SIG-M5 (cell line): ENCODE measurements at regions not wholly inside any gene's neighbourhood (a gene's known extent, or its start where the extent isn't known, plus 50 kb on each side); places are given as distances from the start of the nearest gene placed in this dataset.

Experiments
- DNase-seq: peaks from one replicate; lab custom pipeline; 2025; lab: John Stamatoyannopoulos, UW

DNA sequence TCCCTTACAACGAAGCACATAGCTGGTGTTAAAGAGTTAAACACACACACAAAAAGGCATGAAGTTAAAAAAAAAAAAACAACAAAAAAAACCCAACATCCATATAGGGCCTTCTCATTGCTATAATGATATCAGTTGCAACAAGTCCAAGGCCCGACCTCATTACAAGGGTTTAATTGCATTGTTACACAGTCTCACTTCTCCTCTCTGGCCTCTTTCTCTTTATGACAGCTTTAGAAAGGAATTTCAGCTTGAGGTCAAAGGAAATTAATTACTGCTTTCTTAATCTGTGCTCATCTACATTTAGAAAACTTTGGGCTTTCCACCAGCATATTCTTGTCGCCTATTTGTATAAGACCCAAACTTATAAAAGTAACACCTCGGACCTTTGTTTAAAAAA is 342.1 kb downstream of the NR2F2 start:
- no peak for DNase-seq

DNA sequence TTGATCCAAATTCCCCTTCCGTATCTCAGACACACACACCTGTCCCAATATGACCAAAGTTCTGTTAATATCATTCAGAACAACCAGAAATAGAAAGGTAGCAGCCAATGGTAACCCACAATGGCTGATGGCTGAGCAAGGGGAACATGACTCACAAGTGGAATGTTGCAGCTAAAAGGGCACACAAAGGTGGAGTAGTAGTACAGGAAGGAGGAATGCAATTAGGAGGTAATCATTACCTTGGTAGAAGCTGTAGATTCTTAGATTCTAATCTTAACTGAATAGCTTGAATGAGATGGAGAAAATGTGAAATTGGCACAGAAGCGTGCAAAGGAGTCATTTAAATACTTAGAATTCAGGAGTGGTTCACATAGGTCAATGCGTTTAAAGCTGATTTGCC is 347.9 kb downstream of the NR2F2 start:
- DNase-seq, result no peak

DNA sequence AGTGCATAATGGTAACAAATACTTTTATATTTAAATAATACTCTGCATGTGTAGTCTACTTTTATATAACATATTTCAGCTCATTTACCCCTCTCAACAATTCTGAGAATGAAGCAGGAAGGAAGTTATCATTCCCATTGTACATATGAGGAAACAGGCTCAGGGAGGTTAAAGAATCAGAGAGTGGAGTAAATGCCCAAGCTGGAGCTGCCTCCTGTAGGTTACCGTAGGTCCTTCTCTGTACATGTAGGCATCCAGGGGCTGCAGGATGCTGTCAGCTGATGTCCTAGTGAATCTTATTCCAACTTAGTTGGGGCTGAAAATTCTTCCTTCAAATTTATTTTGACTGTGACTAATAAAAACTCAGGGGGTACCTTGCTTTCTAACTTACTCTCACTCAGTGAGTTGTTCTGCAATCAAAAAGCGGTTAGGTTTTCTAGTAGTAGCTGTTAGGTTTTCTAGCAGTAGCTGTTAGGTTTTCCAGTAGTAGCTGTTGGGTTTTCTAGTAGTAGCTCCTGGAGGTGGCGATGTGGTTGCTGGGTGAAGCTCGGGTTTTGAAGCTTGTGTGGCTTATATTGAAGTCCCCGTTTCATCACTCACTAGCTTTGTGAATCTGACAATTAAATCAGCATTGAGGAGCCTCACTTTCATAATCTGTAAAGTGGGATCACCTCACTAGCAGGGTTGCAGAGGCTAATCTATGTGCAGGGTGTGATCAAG is 357.0 kb downstream of the NR2F2 start:
- no peak for DNase-seq

DNA sequence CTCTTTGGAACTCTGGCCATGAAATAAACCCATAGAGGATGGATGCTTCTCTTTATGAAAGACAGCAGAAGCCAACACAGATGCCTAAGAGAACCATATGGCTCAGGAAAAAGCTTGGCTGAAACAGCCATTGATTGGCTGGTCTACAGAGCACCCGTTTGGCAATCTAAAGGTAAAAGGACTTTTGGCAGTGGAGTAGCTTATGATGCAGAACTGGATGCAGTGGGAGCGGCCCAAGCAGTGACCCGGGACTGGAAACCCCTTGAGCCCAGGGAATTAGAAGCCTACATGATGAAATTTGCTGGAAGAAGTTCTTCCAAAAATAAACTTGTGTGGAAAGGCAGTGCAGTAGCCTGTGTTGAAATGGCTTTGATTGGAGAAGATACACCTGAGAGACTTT is 360.2 kb downstream of the NR2F2 start:
- no peak for DNase-seq

DNA sequence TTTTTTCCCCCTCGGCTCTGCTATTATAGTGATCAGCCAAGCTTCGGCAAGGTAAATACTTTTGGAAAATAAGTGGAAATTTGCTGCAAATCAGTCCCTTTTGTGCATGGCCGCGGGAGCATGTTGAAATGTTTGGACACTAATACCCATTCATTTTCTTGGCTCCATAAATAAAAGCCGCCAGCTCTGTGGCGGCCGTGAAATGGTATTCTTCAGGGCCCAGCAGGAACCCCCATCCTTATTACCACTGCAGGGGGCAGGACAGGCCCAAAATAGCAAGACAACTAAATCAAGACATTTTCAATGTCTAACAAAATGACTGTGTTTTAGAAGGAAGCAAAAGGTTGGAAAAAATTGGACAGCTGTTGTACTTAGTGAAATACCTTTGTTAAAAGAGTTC is 362.3 kb downstream of the NR2F2 start:
- DNase-seq, result no peak

DNA sequence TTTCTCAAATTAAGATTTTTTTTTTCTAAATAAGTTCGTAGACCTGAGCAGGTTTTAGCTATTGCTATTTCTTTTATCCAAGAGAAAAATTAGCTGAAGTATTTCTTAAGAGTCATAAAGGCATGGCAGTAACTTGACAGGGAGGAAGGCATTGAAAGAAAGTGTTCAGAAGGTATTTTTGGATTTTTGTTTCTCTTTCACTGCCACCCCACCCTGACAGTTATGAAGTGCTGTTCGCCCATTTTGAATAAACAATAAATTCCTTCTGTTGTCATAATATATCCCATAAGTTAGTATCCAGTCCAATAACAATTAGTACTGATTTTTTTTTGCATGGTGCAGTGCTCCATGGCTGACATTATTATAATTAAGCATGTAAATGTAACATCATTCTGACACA is 363.0 kb downstream of the NR2F2 start:
- no peak for DNase-seq

DNA sequence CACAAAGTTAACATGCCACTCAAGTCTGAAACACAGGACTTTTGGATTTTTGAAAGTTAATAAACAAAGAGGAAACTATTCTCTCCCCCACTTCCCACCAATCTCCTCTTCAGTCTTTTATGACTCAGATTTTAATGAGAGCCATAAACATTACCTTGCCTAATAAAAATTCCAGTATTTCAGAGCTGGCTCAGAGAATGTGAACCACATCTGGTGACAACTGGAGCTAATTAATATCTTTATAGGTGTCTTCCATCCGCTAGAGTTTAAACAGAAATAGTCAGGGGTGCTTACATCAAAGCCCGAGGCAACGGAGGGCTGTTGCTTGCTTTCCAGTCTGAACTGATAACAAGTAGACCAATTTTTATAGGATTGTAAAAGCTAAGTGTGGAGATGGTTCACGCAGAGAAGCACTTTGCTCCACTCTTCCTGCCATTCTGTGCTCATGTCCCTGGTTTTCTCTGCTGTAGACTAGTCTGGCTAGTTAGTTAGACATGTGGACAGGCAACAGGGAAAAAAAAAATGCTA is 363.6 kb downstream of the NR2F2 start:
- no peak for DNase-seq

DNA sequence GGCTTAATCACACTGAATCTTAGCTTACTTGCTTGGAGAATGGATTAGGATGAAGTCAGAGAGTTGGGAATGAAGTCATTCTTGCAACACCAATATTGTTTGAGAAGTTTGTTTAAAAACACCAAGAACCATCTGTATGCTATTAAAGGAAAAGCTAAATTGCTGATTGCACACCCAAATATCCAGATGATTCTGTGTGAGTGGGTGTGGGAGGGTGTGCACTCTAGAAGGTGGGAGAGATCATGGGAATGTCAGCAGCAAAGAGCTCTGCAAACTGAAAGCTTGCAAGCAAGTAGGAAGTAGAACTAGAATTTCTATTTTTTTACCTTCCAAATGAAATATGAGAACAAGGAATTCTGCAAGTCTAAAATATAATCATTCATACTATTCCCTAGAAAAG is 364.9 kb downstream of the NR2F2 start:
- DNase-seq, result no peak

DNA sequence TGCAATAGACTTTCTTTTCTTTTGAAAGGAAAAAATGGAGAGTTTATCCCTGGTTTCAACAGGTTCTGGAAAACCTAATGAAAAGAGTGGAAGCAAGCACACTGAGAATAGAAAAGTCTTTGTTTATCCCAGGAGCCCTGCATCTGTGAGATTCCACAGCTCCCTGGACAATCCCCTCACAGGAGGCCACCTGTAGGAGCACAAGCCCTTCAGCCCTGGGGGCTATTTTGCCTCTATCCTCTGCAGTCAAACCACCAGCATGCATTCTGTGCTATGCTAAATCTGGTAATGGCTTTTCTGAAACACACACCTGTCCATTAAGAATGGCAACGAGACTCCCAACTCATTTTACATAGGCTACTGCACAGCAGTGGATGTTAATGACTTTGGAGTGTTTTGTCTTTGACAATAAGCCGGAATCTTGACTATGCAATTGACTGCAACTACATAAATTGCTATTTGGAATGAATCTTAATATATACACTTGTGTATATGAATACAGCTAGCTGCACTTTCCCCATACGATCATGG is 369.4 kb downstream of the NR2F2 start:
- DNase-seq, result no peak

DNA sequence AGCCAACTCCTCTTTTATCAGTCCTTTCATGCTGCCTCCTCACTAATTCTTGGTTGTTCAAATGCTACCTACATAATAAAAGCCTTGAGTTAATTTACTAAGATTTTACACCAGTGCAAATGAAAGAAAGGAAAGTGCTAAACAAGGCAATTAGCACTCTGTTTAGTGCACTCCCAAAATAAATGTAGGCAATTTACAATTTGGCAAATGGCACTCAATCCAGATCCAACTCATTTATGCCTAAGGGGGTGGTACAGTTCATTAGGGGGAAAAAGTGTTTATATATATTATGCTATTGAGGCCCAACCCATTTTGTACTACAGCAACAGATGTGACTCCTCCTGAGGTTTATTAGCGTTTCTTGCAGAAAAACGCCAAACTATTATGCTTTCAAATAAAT is 370.1 kb downstream of the NR2F2 start:
- DNase-seq, result no peak

DNA sequence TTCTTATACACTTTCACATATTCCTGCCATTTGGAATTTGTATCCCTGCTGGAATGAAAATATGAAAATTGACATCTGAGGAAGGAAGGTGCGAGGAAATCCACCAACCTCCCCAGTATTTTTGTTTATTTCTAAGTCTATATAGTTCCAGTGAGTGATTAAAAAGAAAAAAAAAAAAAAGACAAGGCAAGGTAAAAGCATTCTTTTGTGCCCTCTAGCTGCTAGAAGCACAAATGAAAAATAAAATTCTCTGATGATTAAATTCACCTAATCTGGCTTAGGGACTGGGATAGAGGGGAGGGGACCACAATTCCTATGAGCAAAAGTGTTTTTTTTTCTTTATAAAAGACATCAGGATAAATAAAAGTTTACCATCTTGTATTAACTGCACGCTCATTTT is 370.9 kb downstream of the NR2F2 start:
- DNase-seq, result no peak

DNA sequence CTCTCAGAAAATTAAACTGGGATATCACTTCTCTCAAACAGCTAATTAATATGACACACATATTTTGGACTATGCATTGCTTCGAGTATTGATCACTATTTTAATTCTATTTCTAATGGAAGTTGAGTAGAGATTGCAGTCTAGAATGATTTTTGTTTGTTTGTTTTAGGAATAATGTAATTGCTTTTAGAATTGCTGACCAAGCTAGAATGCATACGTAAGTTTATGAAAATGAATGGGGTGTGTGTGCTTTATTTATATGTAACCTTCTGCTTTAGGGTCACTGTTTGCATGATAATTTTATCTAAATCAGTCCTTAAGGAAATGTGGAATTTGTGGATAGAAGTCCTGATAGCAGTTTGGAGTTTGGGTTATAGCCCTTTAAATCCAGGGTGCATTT is 371.4 kb downstream of the NR2F2 start:
- no peak for DNase-seq

DNA sequence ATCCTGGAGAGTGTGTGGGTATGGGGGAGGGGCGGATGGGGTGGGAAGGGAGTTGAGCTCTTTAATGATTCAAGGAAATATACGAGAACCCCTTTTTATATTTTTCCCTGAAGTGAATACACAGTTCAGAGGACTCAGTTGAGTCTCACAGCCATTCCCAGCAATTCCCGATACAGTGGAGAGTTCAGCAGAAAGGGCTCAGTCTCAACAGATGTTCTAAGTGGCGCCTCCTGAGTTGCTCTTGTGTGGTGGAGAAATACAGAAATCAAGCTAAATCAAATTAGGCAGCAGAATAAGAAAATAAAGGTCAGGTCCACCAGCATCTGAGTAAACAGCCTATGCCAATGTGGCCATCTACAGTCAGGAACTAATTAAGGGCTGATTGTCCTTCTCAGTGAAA is 372.1 kb downstream of the NR2F2 start:
- no peak for DNase-seq

DNA sequence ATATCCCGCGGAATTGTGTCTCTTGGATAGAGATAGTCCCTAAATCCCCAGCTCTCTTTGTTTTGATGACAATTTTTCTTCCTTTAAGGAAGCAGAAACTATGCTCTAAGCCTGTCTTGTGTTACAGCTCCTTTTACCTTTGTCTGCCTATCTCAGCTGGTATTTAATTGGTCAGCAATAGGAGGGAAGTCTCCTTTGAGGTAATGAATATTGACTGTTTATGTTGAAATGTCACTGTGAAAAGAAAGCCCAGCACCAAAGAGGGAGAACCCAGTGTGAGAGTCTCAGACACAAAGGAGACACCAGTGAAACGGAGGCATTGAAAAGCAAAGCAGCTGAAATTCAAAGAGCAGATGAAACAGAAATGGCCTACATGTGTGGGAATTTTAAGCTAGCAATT is 372.6 kb downstream of the NR2F2 start:
- no peak for DNase-seq

DNA sequence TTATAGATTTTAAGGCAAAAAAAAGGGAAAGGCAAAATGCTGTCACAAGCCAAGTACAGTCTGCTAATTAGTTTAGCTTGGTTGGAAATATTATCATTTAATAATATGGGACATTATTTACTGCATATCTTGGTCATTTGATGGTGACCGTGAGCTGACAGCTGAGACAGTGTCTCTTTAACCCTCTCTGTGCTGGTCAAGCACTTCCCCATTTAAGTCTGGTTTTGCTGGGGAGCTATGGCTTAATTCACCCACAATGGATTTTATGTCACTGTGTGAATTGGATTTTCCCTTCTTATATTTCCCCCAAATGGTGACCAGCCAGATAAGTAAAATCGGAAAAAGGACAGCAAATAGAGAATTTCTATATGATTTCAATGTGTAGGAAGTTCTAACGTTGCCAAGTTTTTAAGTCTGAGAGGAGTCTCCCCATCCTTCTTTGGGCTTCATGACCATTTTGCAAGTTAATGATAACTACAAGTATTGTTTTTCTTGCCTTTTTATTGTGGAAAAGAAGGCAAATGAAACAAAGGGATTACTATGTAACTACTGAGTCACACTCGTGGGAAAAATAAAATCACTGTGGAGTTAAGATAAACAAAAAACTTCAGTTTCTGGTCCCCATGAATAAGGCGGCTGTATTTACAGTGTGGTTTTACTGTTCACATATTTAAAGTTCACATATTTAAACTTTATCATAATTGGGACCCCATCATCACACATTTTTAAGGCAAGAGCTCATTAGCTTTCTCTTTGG is 373.5 kb downstream of the NR2F2 start:
- no peak for DNase-seq

DNA sequence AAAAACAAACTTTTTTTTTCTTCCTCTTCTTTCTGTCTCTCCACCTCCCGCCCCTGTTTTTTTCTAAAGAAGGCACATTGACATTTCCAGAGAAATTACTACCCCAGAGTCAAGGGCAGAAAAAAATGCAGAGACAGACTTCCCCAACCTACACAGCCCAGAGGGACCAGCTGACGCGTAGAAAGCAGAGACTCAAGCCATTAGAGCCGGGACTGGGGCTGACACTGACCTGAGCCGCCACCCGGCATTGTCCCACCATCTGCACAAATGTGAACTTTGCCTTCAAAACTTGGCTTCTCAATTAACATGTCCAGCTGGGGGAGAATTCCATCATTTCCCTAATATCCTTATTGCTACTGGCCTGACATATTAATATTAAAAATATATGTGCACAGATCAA is 385.6 kb downstream of the NR2F2 start:
- DNase-seq, result no peak

DNA sequence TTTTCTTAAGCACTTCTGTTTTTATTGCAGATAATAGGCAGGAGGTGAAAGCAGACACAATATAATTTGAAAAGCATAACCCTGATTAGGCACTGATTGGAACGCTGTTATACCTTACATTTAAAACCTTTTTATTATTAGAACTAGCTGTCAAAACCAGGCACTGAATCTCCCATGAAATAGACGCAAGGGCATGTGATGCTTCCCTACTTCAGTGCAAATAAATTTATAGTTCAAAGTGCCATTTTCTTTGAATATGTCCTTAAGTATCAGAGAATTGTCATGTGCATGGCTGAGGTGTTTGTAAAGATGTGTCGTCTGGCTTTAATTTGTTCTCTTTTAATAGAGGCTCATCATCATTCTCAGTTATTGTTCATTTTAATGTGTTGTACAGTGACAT is 386.0 kb downstream of the NR2F2 start:
- no peak for DNase-seq

DNA sequence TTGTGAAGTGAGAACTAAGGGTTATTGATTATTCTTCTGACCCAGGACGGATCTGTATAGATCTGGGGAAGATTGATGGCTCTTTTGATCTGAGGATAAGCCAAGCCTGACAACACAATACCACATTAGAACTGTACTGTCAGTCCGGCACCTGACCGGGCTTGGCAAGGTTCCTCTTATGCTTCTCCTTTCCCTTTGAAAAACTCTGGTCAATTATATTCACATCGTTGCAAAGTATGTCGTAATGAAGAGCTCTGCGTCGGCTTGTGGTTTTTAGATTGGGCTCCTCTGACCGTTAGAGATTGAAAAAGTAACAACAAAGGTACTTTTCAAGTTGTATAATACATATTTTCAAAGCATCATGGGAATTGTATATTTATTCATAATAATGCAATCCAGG is 389.8 kb downstream of the NR2F2 start:
- peak; percentile 34 for DNase-seq

DNA sequence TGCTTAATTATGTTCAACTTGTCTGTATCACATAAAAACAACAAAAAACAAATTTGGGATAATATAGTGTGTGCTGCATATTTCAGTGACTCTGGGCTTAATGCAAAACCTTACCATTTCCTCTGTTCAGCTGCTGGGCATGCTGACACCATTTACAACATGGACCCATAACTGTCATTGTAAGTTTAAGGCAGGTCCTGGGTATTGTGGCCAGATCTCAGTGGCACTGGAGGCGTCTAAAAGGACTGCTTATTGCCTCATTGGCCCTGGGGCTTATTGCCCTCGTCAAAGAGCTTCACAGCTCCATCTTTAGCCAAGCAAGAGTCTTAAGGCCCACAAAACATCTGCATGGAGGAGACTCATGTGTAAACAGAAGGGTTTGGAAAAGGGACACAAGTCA is 390.2 kb downstream of the NR2F2 start:
- no peak for DNase-seq

DNA sequence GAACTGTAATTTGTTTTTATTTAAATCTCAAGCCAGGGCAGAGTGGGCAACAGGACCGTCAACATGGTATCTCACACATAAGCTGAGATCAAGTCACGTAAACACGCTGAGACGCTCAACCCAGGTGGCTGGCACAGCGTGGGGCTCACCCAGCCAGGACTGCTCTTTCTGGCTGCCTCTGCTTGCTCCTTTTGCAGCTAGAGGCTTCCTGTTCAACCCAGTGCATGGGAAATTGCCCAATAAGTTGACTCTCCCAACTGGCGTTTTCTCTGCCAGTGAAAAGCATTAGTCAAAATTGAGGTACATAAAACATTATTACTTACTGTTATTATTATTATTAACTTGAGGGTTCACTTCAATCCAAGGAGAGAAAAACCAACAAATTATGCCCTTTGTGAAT is 398.1 kb downstream of the NR2F2 start:
- no peak for DNase-seq

DNA sequence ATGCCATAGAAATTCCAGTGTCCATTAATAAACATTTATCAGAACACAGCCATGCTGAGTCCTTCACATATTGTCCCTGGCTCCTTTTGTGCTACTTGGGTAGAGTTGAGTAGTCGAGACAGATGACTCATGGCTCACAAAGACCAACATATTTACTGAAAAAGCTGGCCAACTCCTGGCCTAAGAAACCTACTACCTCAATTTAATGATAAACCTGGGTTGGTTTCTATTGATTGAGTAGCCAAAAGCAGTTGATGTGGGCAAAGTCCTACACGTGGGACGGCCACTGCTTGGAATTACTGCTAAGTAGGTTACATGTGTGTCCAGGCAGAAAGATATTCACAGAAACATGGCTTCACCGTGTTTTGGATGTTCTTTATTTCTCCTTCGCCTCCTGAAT is 402.2 kb downstream of the NR2F2 start:
- DNase-seq, result no peak

DNA sequence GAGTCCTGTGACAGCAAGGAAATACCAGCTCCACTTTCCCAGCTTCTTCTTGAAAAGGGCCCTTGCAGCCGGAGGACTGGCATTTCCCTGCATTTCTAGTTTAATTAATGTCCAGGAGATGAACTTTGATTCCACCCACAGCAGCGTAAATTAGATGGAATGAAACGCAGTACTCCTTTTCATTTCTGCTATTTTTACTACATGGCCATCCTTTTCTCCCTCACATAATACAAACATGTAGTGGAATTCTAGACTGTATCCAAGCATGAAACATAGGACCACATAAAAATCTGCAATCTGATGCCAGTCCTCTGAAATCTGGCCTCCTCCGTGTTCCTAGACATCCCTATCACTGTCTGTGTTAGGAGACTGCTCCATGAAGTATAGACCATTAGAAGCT is 403.2 kb downstream of the NR2F2 start:
- DNase-seq, result no peak

DNA sequence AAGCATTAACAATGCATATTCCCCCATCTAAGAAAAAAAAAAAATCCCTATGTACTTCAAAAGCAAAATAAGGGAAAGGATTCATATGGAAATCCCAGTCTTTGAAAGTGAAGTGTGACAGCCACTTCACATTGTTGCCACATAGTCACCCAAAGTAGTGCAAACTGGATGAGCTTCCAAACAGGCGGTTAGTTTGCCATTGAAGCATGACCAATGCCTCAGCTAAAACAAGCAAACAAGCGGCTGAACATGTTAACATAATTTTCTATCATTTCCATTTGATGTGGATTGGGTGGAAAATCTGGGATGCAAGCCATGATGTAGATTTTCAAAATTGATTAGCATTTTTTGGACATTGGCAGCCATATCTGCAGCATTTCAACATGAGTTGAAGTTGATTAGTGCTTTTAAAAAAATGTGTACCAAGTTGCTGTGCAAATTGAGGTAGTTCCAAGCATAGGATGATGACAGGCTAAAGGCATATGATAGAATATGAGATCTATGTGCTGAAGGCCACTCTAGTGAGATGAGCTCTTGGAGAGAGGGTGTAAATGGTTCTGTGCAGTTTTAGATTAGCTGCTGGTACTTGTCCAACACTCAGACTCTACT is 405.2 kb downstream of the NR2F2 start:
- DNase-seq, result no peak
